ENCODE measurements at regions not wholly inside any gene's neighbourhood (a gene's known extent, or its start where the extent isn't known, plus 50 kb on each side); places are given as distances from the start of the nearest gene placed in this dataset.

GRCh38 chr1:58922302-58923089 lies 138.6 kb upstream of the JUN start (continued):
- TF ChIP-seq CTCF (IDR thresholded peaks at IDR 0.05; ENCODE audit: control extremely low read depth in 1 of 3, insufficient read depth in 1 of 3, low read depth in 1 of 3, low read length in 3 of 3) (no peak), PHF8 (conservative IDR thresholded peaks at IDR 0.05; ENCODE audit: low read depth, low read length) (no peak), ASH2L (IDR thresholded peaks at IDR 0.05; ENCODE audit: low read length) (no peak), JUND (IDR thresholded peaks at IDR 0.05; ENCODE audit: low read length) (no peak)

Measured in H1 (cell line).